Astrocyte of the hippocampus (primary cell): ENCODE measurements at regions not wholly inside any gene's neighbourhood (a gene's known extent, or its start where the extent isn't known, plus 50 kb on each side); places are given as distances from the start of the nearest gene placed in this dataset.

Source experiments
- DNase-seq: peaks from one replicate; pipeline ENCODE4 v3.0.0; 2011; ENCODE audit warnings: low read depth, low spot score

- DNase-seq, result no peak
Observed at GRCh38 chr5:6868171-6868570, 154.9 kb downstream of the TENT4A start.

- peak; percentile 10 for DNase-seq
Observed at GRCh38 chr5:6868575-6869215, 155.5 kb downstream of the TENT4A start.

GRCh38 chr5:6869677-6870076 lies 156.4 kb downstream of the TENT4A start:
- no peak for DNase-seq

GRCh38 chr5:6872441-6873160 lies 159.4 kb downstream of the TENT4A start:
- DNase-seq, result no peak

- DNase-seq, result no peak
Observed at GRCh38 chr5:6873359-6873758, 160.1 kb downstream of the TENT4A start.

- DNase-seq, result no peak
Observed at GRCh38 chr5:6875376-6875775, 162.1 kb downstream of the TENT4A start.

- no peak for DNase-seq
Observed at GRCh38 chr5:6877986-6878828, 165.0 kb downstream of the TENT4A start.

GRCh38 chr5:6885581-6885980 lies 172.3 kb downstream of the TENT4A start:
- no peak for DNase-seq

GRCh38 chr5:6886866-6887265 lies 173.6 kb downstream of the TENT4A start:
- no peak for DNase-seq

- no peak for DNase-seq
Observed at GRCh38 chr5:6889030-6889429, 175.8 kb downstream of the TENT4A start.

- DNase-seq, result peak; percentile 23
Observed at GRCh38 chr5:6899221-6899620, 186.0 kb downstream of the TENT4A start.

GRCh38 chr5:6900247-6901227 lies 187.3 kb downstream of the TENT4A start:
- peak; percentile 31 for DNase-seq

- no peak for DNase-seq
Observed at GRCh38 chr5:6902094-6902493, 188.9 kb downstream of the TENT4A start.

GRCh38 chr5:6902597-6902996 lies 189.4 kb downstream of the TENT4A start:
- no peak for DNase-seq

- DNase-seq, result no peak
Observed at GRCh38 chr5:6903934-6904333, 190.7 kb downstream of the TENT4A start.

- DNase-seq, result no peak
Observed at GRCh38 chr5:6904860-6905259, 191.6 kb downstream of the TENT4A start.

- DNase-seq, result no peak
Observed at GRCh38 chr5:6905423-6905822, 192.2 kb downstream of the TENT4A start.

GRCh38 chr5:6905883-6906282 lies 192.7 kb downstream of the TENT4A start:
- no peak for DNase-seq

GRCh38 chr5:6907320-6907918 lies 194.2 kb downstream of the TENT4A start:
- DNase-seq, result no peak

- DNase-seq, result no peak
Observed at GRCh38 chr5:6909901-6910300, 196.7 kb downstream of the TENT4A start.

- no peak for DNase-seq
Observed at GRCh38 chr5:6910950-6911349, 197.7 kb downstream of the TENT4A start.
